Progenitor cell of endocrine pancreas (in vitro differentiated cells): ENCODE measurements at regions not wholly inside any gene's neighbourhood (a gene's known extent, or its start where the extent isn't known, plus 50 kb on each side); places are given as distances from the start of the nearest gene placed in this dataset.

ENCODE experiments used
- DNase-seq: peaks from one replicate; pipeline ENCODE4 v3.0.0; 2021; ENCODE audit warnings: low spot score; ENCODE audit not compliant: unreplicated experiment
- H3K27ac Mint-ChIP-seq: 2 replicates; pipeline ENCODE4 v1.8.0; 2021; ENCODE audit warnings: mild to moderate bottlenecking, moderate library complexity, mixed read lengths
- H3K27me3 Mint-ChIP-seq: 2 replicates; pipeline ENCODE4 v1.8.0; 2021; ENCODE audit warnings: mixed read lengths
- H3K36me3 Mint-ChIP-seq: 2 replicates; pipeline ENCODE4 v1.8.0; 2022; ENCODE audit warnings: mixed read lengths; ENCODE audit not compliant: insufficient read depth
- H3K4me1 Mint-ChIP-seq: 2 replicates; pipeline ENCODE4 v1.8.0; 2021; ENCODE audit warnings: low read depth, mixed read lengths
- H3K4me3 Mint-ChIP-seq: 2 replicates; pipeline ENCODE4 v1.8.0; 2021; ENCODE audit warnings: low read depth, mild to moderate bottlenecking, moderate library complexity, mixed read lengths
- H3K9me3 Mint-ChIP-seq: 2 replicates; pipeline ENCODE4 v1.8.0; 2021; ENCODE audit warnings: low read depth, mixed read lengths
- CTCF ChIP-seq: fragments of 200-600 bp; sonication (generic); IDR thresholded peaks from one replicate; pipeline ENCODE4 v1.5.0; 2021; ENCODE audit warnings: antibody characterized with exemption, mild to moderate bottlenecking; ENCODE audit not compliant: unreplicated experiment

- no peak for DNase-seq
- no peaks in the 10 kb centered on the region for H3K27me3 Mint-ChIP-seq
- TF ChIP-seq CTCF = no peak
- H3K4me3 Mint-ChIP-seq = no peak overlapping the region
- peaks cover 1% of the 10 kb centered on the region for H3K4me1 Mint-ChIP-seq
- no peak overlapping the region for H3K27ac Mint-ChIP-seq
- peaks cover 5% of the 10 kb centered on the region for H3K9me3 Mint-ChIP-seq
- H3K36me3 Mint-ChIP-seq = no peaks in the 10 kb centered on the region
Observed at GRCh38 chr2:142758973-142759372, 118.5 kb upstream of the KYNU start.

GRCh38 chr2:142757111-142757510, 120.4 kb upstream of the KYNU start:
- Mint-ChIP-seq H3K9me3 (no peaks in the 10 kb centered on the region), H3K27ac (no peak overlapping the region), H3K27me3 (no peaks in the 10 kb centered on the region), H3K4me3 (no peak overlapping the region), H3K36me3 (no peaks in the 10 kb centered on the region), H3K4me1 (peaks cover 1% of the 10 kb centered on the region)
- TF ChIP-seq CTCF = no peak
- DNase-seq = no peak

GRCh38 chr2:142756430-142756829, 121.0 kb upstream of the KYNU start:
- Mint-ChIP-seq H3K9me3 (no peaks in the 10 kb centered on the region), H3K4me1 (peaks cover 1% of the 10 kb centered on the region), H3K36me3 (no peaks in the 10 kb centered on the region), H3K27ac (no peak overlapping the region), H3K27me3 (no peaks in the 10 kb centered on the region), H3K4me3 (no peak overlapping the region)
- no peak for TF ChIP-seq CTCF
- DNase-seq = no peak

GRCh38 chr2:142755191-142755590, 122.3 kb upstream of the KYNU start:
- Mint-ChIP-seq H3K36me3 (no peaks in the 10 kb centered on the region), H3K27ac (no peak overlapping the region), H3K9me3 (no peaks in the 10 kb centered on the region), H3K27me3 (no peaks in the 10 kb centered on the region), H3K4me1 (peaks cover 1% of the 10 kb centered on the region), H3K4me3 (no peak overlapping the region)
- no peak for DNase-seq
- no peak for TF ChIP-seq CTCF

GRCh38 chr2:142754182-142754581, 123.3 kb upstream of the KYNU start:
- no peak for DNase-seq
- H3K4me1 Mint-ChIP-seq = no peaks in the 10 kb centered on the region
- no peaks in the 10 kb centered on the region for H3K36me3 Mint-ChIP-seq
- H3K27ac Mint-ChIP-seq = no peak overlapping the region
- H3K9me3 Mint-ChIP-seq = no peaks in the 10 kb centered on the region
- H3K4me3 Mint-ChIP-seq = no peak overlapping the region
- no peaks in the 10 kb centered on the region for H3K27me3 Mint-ChIP-seq
- TF ChIP-seq CTCF = no peak
